Thymus (tissue), 11 donors: ENCODE measurements at regions not wholly inside any gene's neighbourhood (a gene's known extent, or its start where the extent isn't known, plus 50 kb on each side); places are given as distances from the start of the nearest gene placed in this dataset.

Experiments used
- DNase-seq, 9 donors: peaks; one replicate each; pipeline ENCODE4 v3.0.0-alpha.2; 2013; ENCODE audit warnings: low spot score in 9 of 9, low read depth in 6 of 9, missing footprints in 1 of 9
- H3K27ac ChIP-seq, 2 donors: one replicate each; pipeline ENCODE4 v1.5.1; 2013; ENCODE audit warnings: control low read depth in 1 of 2, low read depth in 1 of 2, low read length in 1 of 2, mild to moderate bottlenecking in 1 of 2, moderate library complexity in 1 of 2
- H3K27me3 ChIP-seq, 2 donors: one replicate each; pipeline ENCODE4 v1.5.1; 2013; ENCODE audit warnings: low read length in 1 of 2; ENCODE audit not compliant: control insufficient read depth in 2 of 2, insufficient read depth in 1 of 2
- H3K36me3 ChIP-seq, 2 donors: one replicate each; pipeline ENCODE4 v1.5.1; 2013; ENCODE audit warnings: low read length in 1 of 2, mild to moderate bottlenecking in 1 of 2, moderate library complexity in 1 of 2; ENCODE audit not compliant: control insufficient read depth in 2 of 2, insufficient read depth in 2 of 2
- H3K4me1 ChIP-seq, 2 donors: one replicate each; pipeline ENCODE4 v1.5.1; 2013; ENCODE audit warnings: low read length in 2 of 2; ENCODE audit not compliant: control insufficient read depth in 2 of 2, insufficient read depth in 2 of 2
- H3K4me3 ChIP-seq, 2 donors: one replicate each; pipeline ENCODE4 v1.5.1; 2013; ENCODE audit warnings: low read length in 2 of 2, control low read depth in 1 of 2, mild to moderate bottlenecking in 1 of 2
- H3K9me3 ChIP-seq, 2 donors: one replicate each; pipeline ENCODE4 v1.5.1; 2013; ENCODE audit warnings: low read length in 1 of 2, mild to moderate bottlenecking in 1 of 2; ENCODE audit not compliant: control insufficient read depth in 2 of 2, insufficient read depth in 1 of 2
- WGBS: extraction: QIAGEN DNeasy Blood & Tissue Kit; methylation state at CpG from one replicate; pipeline ENCODE4 v1.1.7; 2013; 5-methylcytosine and 5-hydroxymethylcytosine counted together
- donor health status: healthy.

- no peak overlapping the region for H3K27ac ChIP-seq
- H3K27me3 ChIP-seq = peaks cover 3 to 45% of the 10 kb centered on the region in 2 donors
- no peaks in the 10 kb centered on the region for H3K9me3 ChIP-seq
- H3K4me3 ChIP-seq = no peak overlapping the region
- no peaks in the 10 kb centered on the region for H3K36me3 ChIP-seq
- H3K4me1 ChIP-seq = peaks cover 0 to 5% of the 10 kb centered on the region in 2 donors
- DNase-seq = peak in 6 of 9 donors; percentile 6 to 59 (median 22)
- WGBS = 63% methylated on average over 8 of the region's 8 CpGs
These were observed 146.1 kb downstream of the IRF8 start for GRCh38 chr16:86044881-86045590.

DNA sequence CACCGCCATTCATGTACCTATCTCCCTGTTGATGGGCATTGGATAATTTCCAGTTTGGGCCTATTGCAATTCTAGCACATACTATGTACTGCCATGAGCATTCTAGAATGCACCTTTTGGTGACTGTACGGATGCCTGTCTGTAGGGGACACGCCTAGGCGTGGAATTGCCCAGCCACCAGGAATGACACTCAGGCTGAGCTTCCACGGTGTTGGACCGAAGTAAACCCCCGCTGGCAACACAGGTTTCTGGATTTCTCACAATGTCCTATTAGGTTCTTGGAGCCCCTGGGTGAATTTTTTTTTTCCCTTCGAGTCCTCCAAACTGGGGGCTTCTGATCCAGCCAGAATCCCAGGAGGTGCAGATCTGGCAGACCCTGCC, 146.6 kb downstream of the IRF8 start:
- no peaks in the 10 kb centered on the region for H3K9me3 ChIP-seq
- no peak overlapping the region for H3K27ac ChIP-seq
- no peaks in the 10 kb centered on the region for H3K36me3 ChIP-seq
- peaks cover 0 to 5% of the 10 kb centered on the region in 2 donors for H3K4me1 ChIP-seq
- no peak for DNase-seq
- H3K27me3 ChIP-seq = peaks cover 3 to 43% of the 10 kb centered on the region in 2 donors
- H3K4me3 ChIP-seq = no peak overlapping the region
- 86% methylated on average over 8 of the region's 8 CpGs for WGBS

DNA sequence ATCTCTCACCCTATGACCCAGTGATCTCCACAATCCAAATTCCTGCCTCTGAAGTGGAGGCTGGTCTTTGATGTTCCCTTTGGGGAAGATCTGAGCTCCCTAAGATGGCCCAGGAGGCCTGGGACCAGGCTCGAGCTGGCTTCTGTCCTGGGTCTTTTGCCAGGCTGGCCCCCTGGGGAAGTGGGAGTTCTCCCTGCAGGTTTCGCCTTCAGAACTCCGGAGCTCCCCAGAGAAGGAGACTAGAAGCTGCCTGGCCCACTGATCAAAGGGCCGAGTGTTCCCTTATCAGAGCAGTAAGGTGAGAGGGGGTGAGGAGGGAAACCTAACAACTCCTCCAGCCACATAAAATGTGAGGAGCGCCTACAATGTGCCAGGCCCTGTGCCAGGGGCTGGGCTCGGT, 147.1 kb downstream of the IRF8 start:
- Histone ChIP-seq H3K36me3 (no peaks in the 10 kb centered on the region), H3K4me3 (no peak overlapping the region), H3K27ac (no peak overlapping the region), H3K27me3 (peaks cover 3 to 43% of the 10 kb centered on the region in 2 donors), H3K9me3 (no peaks in the 10 kb centered on the region), H3K4me1 (peaks cover 0 to 5% of the 10 kb centered on the region in 2 donors)
- 94% methylated on average over 6 of the region's 6 CpGs for WGBS
- no peak for DNase-seq

- Histone ChIP-seq H3K27me3 (peaks cover 3 to 48% of the 10 kb centered on the region in 2 donors), H3K9me3 (no peaks in the 10 kb centered on the region), H3K4me1 (peaks cover 0 to 5% of the 10 kb centered on the region in 2 donors), H3K4me3 (no peak overlapping the region), H3K27ac (no peak overlapping the region), H3K36me3 (no peaks in the 10 kb centered on the region)
- 64% methylated on average over 9 of the region's 9 CpGs for WGBS
- DNase-seq = no peak
These were observed 147.8 kb downstream of the IRF8 start for GRCh38 chr16:86046667-86047270.

GRCh38 chr16:86048221-86048620, 149.3 kb downstream of the IRF8 start:
- Histone ChIP-seq H3K27me3 (peaks cover 3 to 42% of the 10 kb centered on the region in 2 donors), H3K36me3 (no peaks in the 10 kb centered on the region), H3K9me3 (peaks cover 0 to 5% of the 10 kb centered on the region in 2 donors), H3K27ac (no peak overlapping the region), H3K4me3 (no peak overlapping the region), H3K4me1 (peaks cover 0 to 5% of the 10 kb centered on the region in 2 donors)
- WGBS = 14% methylated on average over 11 of the region's 11 CpGs
- DNase-seq = no peak

DNA sequence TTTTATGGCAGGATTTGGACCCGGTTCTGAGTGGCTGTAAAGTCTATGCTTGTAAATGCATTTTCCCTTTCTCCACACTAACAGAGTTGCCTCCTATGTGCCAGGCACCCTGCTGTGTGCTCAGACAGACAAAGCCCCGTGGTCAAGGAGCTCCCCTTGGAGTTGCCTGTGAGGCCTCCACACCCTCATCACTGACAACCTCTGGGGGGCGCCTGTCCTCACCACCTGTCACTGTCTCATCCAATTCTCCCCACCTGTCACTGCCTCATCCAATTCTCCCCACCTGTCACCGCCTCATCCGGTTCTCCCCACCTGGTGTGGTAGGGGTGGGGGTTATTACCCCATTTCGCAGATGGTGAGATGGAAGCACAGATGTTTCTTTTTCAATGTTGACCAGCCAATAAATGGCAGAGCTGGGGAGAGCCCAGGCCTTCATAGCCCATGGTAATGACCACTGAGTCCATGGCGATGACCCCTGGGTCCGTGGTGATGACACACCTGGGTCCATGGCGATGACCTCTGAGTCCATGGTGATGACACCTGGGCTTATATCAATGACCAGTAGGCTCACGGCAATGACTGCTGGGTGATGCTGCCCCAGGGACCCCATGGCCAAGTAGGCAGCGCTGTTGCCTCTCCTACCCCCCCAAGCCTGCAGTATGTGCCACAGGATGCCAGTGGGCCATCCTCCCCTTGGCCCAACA, 150.1 kb downstream of the IRF8 start:
- H3K4me1 ChIP-seq = peaks cover 0 to 5% of the 10 kb centered on the region in 2 donors
- WGBS = 85% methylated on average over 11 of the region's 11 CpGs
- H3K4me3 ChIP-seq = no peak overlapping the region
- H3K9me3 ChIP-seq = peaks cover 0 to 5% of the 10 kb centered on the region in 2 donors
- no peaks in the 10 kb centered on the region for H3K36me3 ChIP-seq
- no peak overlapping the region for H3K27ac ChIP-seq
- H3K27me3 ChIP-seq = peaks cover 3 to 41% of the 10 kb centered on the region in 2 donors
- DNase-seq = no peak

DNA sequence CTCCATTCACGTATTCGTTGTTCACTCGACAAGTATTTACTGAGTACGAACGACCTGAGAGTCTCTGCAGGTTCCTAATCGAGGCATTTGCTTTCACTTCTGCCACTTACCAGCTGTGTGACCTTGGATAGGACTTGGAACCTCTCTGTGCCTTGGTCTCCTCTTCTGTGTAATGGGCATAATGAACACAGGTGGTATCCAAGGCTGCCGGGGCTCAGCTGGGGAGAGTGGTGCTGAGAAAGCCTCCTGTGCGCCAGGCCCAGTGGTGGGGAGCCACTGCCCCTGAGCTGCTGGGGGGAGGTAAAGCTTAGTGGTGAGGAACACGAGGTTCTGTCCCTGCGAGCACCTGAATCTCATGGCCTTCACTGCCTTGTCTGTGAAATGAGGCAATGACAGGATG, 150.7 kb downstream of the IRF8 start:
- DNase-seq = no peak

DNA sequence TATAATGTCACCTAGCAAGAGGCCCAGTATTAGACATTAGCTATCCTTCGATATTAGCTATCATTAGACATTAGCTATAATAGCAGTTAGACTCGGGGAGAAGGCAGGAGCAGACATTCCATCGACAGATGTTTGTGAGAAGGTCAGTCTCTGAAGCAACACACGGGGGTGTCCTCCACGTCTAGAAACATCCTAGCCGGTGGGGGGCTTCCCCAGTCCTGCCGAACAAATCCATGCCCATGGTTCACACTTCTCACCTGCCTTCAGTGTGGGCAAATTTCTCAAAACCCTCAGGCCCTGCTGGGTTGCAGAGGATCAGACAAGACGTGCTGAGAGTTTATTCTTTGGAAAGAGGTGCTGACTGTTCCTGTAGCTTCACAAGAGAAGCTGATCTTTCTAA, 151.1 kb downstream of the IRF8 start:
- peaks cover 3 to 41% of the 10 kb centered on the region in 2 donors for H3K27me3 ChIP-seq
- H3K27ac ChIP-seq = no peak overlapping the region
- WGBS = 93% methylated on average over 8 of the region's 8 CpGs
- no peak overlapping the region for H3K4me3 ChIP-seq
- DNase-seq = no peak
- H3K9me3 ChIP-seq = peaks cover 0 to 5% of the 10 kb centered on the region in 2 donors
- H3K4me1 ChIP-seq = peaks cover 0 to 2% of the 10 kb centered on the region in 2 donors
- no peaks in the 10 kb centered on the region for H3K36me3 ChIP-seq

More for the DNA sequence above, 150.7 kb downstream of the IRF8 start:
- no peaks in the 10 kb centered on the region for H3K36me3 ChIP-seq
- peaks cover 3 to 41% of the 10 kb centered on the region in 2 donors for H3K27me3 ChIP-seq
- H3K27ac ChIP-seq = no peak overlapping the region
- peaks cover 0 to 5% of the 10 kb centered on the region in 2 donors for H3K4me1 ChIP-seq
- no peak overlapping the region for H3K4me3 ChIP-seq
- 87% methylated on average over 10 of the region's 10 CpGs for WGBS
- peaks cover 0 to 5% of the 10 kb centered on the region in 2 donors for H3K9me3 ChIP-seq
